Caco-2 (cell line): ENCODE measurements at regions not wholly inside any gene's neighbourhood (a gene's known extent, or its start where the extent isn't known, plus 50 kb on each side); places are given as distances from the start of the nearest gene placed in this dataset.

Source experiments
- BruUV-seq: library from RNA; stranded (reverse); fragments of 400-500 nt; replicated peaks from 2 replicates; lab custom pipeline; 2021; lab: Mats Ljungman, UMichigan
- CTCF ChIA-PET: fragments of 300-600 bp; sonication (Branson Sonifier 250); formaldehyde crosslinking; loops from one replicate; lab custom pipeline; 2022; ENCODE audit warnings: antibody characterized with exemption; lab: Charles Lee
- POLR2A ChIA-PET: fragments of 300-600 bp; sonication (Branson Sonifier 250); formaldehyde crosslinking; loops from one replicate; lab custom pipeline; 2022; ENCODE audit warnings: antibody characterized with exemption; lab: Charles Lee
- DNase-seq, 2 experiments: peaks; one replicate each; pipeline versions ENCODE4 v3.0.0 to v3.0.0-alpha.2; 2020 to 2022
- H3K27me3 ChIP-seq: replicated peaks from 2 replicates; pipeline ENCODE4 v1.6.0; 2011; ENCODE audit warnings: low read length; ENCODE audit not compliant: control insufficient read depth, insufficient read depth
- H3K36me3 ChIP-seq: 2 replicates; pipeline ENCODE4 v1.5.1; 2011; ENCODE audit warnings: low read length; ENCODE audit not compliant: control insufficient read depth, insufficient read depth
- H3K4me1 ChIP-seq: fragments of 250-450 bp; sonication (Bioruptor Pico); 2 replicates; pipeline ENCODE4 v1.5.1; 2020; ENCODE audit warnings: mild to moderate bottlenecking
- H3K4me3 ChIP-seq: 2 replicates; pipeline ENCODE4 v1.5.1; 2011; ENCODE audit warnings: low read depth, mild to moderate bottlenecking, control low read depth, low read length
- H3K9me3 ChIP-seq: fragments of 250-450 bp; sonication (Bioruptor Pico); 2 replicates; pipeline ENCODE4 v1.5.1; 2020; ENCODE audit warnings: mild to moderate bottlenecking, moderate library complexity
- H3K27ac Mint-ChIP-seq: one replicate; pipeline ENCODE4 v1.8.0; 2022; ENCODE audit warnings: mixed read lengths; ENCODE audit not compliant: unreplicated experiment
- H3K27me3 Mint-ChIP-seq: one replicate; pipeline ENCODE4 v1.8.0; 2022; ENCODE audit warnings: mixed read lengths; ENCODE audit not compliant: insufficient read depth, unreplicated experiment
- H3K36me3 Mint-ChIP-seq: one replicate; pipeline ENCODE4 v1.8.0; 2022; ENCODE audit warnings: mild to moderate bottlenecking, mixed read lengths; ENCODE audit not compliant: insufficient read depth, unreplicated experiment
- H3K4me1 Mint-ChIP-seq: one replicate; pipeline ENCODE4 v1.8.0; 2022; ENCODE audit warnings: low read depth, mixed read lengths; ENCODE audit not compliant: unreplicated experiment
- H3K4me3 Mint-ChIP-seq: one replicate; pipeline ENCODE4 v1.8.0; 2022; ENCODE audit warnings: mild to moderate bottlenecking, moderate library complexity, mixed read lengths; ENCODE audit not compliant: unreplicated experiment
- H3K9me3 Mint-ChIP-seq: one replicate; pipeline ENCODE4 v1.8.0; 2022; ENCODE audit warnings: mixed read lengths; ENCODE audit not compliant: unreplicated experiment
- CTCF ChIP-seq, 2 experiments: fragments of 200-600 bp in 1 of 2; IDR thresholded peaks; 1 replicate in 1 of 2; 2 replicates in 1 of 2; pipeline versions ENCODE4 v1.5.1 to v1.8.0; 2011 to 2022; ENCODE audit warnings: antibody characterized with exemption in 1 of 2, control low read depth in 1 of 2, inconsistent platforms in 1 of 2, low read depth in 1 of 2, low read length in 1 of 2, mild to moderate bottlenecking in 1 of 2, moderate library complexity in 1 of 2; ENCODE audit not compliant: insufficient read depth in 1 of 2, severe bottlenecking in 1 of 2, unreplicated experiment in 1 of 2
- intact Hi-C: fragments of 100-400 bp; cut with micrococcal nuclease; formaldehyde crosslinking; loops from one replicate; pipeline ENCODE4 v1.10.0; 2022; ENCODE audit not compliant: unreplicated experiment

GRCh38 chrX:104359124-104359523 lies 104.4 kb upstream of the ESX1 start:
- Mint-ChIP-seq H3K36me3 (no peaks in the 10 kb centered on the region), H3K9me3 (no peaks in the 10 kb centered on the region), H3K4me3 (no peak overlapping the region), H3K27me3 (no peaks in the 10 kb centered on the region), H3K4me1 (no peaks in the 10 kb centered on the region), H3K27ac (no peak overlapping the region)
- H3K4me3 ChIP-seq, result no peak overlapping the region
- no peaks in the 10 kb centered on the region for H3K4me1 ChIP-seq
- intact Hi-C loops, result no loop called here
- no peak for DNase-seq
- H3K9me3 ChIP-seq, result no peaks in the 10 kb centered on the region
- no peak for TF ChIP-seq CTCF (IDR thresholded peaks at IDR 0.05; ENCODE audit: insufficient read depth in 1 of 2, low read depth in 1 of 2, low read length in 1 of 2, severe bottlenecking in 1 of 2, unreplicated experiment in 1 of 2)
- no peaks in the 10 kb centered on the region for H3K36me3 ChIP-seq
- CTCF ChIA-PET, result no interaction called here
- POLR2A ChIA-PET, result no interaction called here
- no peaks in the 10 kb centered on the region for H3K27me3 ChIP-seq
- no TSS peak for BruUV-seq

- intact Hi-C loops, result no loop called here
- no TSS peak for BruUV-seq
- Histone ChIP-seq H3K4me3 (no peak overlapping the region), H3K36me3 (no peaks in the 10 kb centered on the region), H3K4me1 (no peaks in the 10 kb centered on the region), H3K27me3 (no peaks in the 10 kb centered on the region), H3K9me3 (no peaks in the 10 kb centered on the region)
- Mint-ChIP-seq H3K9me3 (no peaks in the 10 kb centered on the region), H3K27ac (no peak overlapping the region), H3K4me3 (no peak overlapping the region), H3K36me3 (no peaks in the 10 kb centered on the region), H3K4me1 (no peaks in the 10 kb centered on the region), H3K27me3 (peaks cover 11% of the 10 kb centered on the region)
- DNase-seq, result no peak
- no peak for TF ChIP-seq CTCF (IDR thresholded peaks at IDR 0.05; ENCODE audit: insufficient read depth in 1 of 2, low read depth in 1 of 2, low read length in 1 of 2, severe bottlenecking in 1 of 2, unreplicated experiment in 1 of 2)
- ChIA-PET POLR2A (no interaction called here), CTCF (no interaction called here)
Measured at GRCh38 chrX:104351173-104351769, 96.5 kb upstream of the ESX1 start.

- Mint-ChIP-seq H3K27ac (no peak overlapping the region), H3K4me3 (no peak overlapping the region), H3K27me3 (peaks cover 13% of the 10 kb centered on the region), H3K36me3 (no peaks in the 10 kb centered on the region), H3K4me1 (no peaks in the 10 kb centered on the region), H3K9me3 (no peaks in the 10 kb centered on the region)
- H3K36me3 ChIP-seq, result no peaks in the 10 kb centered on the region
- no peak overlapping the region for H3K4me3 ChIP-seq
- H3K4me1 ChIP-seq, result no peaks in the 10 kb centered on the region
- H3K27me3 ChIP-seq, result no peaks in the 10 kb centered on the region
- BruUV-seq, result no TSS peak
- no peaks in the 10 kb centered on the region for H3K9me3 ChIP-seq
- no peak for TF ChIP-seq CTCF (IDR thresholded peaks at IDR 0.05; ENCODE audit: insufficient read depth in 1 of 2, low read depth in 1 of 2, low read length in 1 of 2, severe bottlenecking in 1 of 2, unreplicated experiment in 1 of 2)
- DNase-seq, result no peak
- POLR2A ChIA-PET, result no interaction called here
- CTCF ChIA-PET, result no interaction called here
- intact Hi-C loops, result loop anchor here (10.0 kb wide), 1 partner anchor 153 kb away; no protein-coding TSS in a partner anchor
Measured at GRCh38 chrX:104347860-104348259, 93.1 kb upstream of the ESX1 start.
